GM23338 (cell line): ENCODE measurements at regions not wholly inside any gene's neighbourhood (a gene's known extent, or its start where the extent isn't known, plus 50 kb on each side); places are given as distances from the start of the nearest gene placed in this dataset.

Experiments used
- CREB1 ChIP-seq: fragments of 250-450 bp; sonication (Bioruptor Pico); IDR thresholded peaks from 2 replicates; pipeline ENCODE4 v1.5.0; 2020; ENCODE audit warnings: low read depth, mild to moderate bottlenecking, moderate library complexity
- EZH2 ChIP-seq: fragments of 200-600 bp; sonication (generic); IDR thresholded peaks from one replicate; pipeline ENCODE4 v1.8.0; 2017; ENCODE audit warnings: antibody characterized with exemption, mild to moderate bottlenecking, low read depth; ENCODE audit not compliant: unreplicated experiment
- EZH2phosphoT487 ChIP-seq: fragments of 200-600 bp; sonication (generic); IDR thresholded peaks from one replicate; pipeline ENCODE4 v1.8.1; 2018; ENCODE audit warnings: antibody characterized with exemption; ENCODE audit not compliant: unreplicated experiment
- JUNB ChIP-seq: IDR thresholded peaks from one replicate; pipeline ENCODE4 v1.6.1; 2016; ENCODE audit warnings: antibody characterized with exemption; ENCODE audit not compliant: unreplicated experiment
- NANOG ChIP-seq: IDR thresholded peaks from 2 replicates; pipeline ENCODE4 v1.6.1; 2016; ENCODE audit warnings: antibody characterized with exemption, borderline replicate concordance
- POLR2AphosphoS5 ChIP-seq: IDR thresholded peaks from 2 replicates; pipeline ENCODE4 v1.6.1; 2016; ENCODE audit warnings: antibody characterized with exemption, low read depth
- STAT1 ChIP-seq: IDR thresholded peaks from one replicate; pipeline ENCODE4 v1.6.1; 2016; ENCODE audit warnings: antibody characterized with exemption; ENCODE audit not compliant: unreplicated experiment
- ZNF114 ChIP-seq: fragments of 250-450 bp; sonication (Bioruptor Pico); IDR thresholded peaks from 2 replicates; pipeline ENCODE4 v1.5.0; 2020; ENCODE audit warnings: mild to moderate bottlenecking, moderate library complexity
- ZNF331 ChIP-seq: fragments of 250-450 bp; sonication (Bioruptor Pico); IDR thresholded peaks from 2 replicates; pipeline ENCODE4 v1.5.0; 2020; ENCODE audit warnings: low read depth, mild to moderate bottlenecking, moderate library complexity
- TF ChIP-seq, protein P1 (sequence below), 2 experiments: fragments of 200-600 bp in 1 of 2; sonication (generic) in 1 of 2; conservative IDR thresholded peaks; 2 replicates each; pipeline versions ENCODE4 v1.5.1 to v1.6.1; 2016 to 2017; ENCODE audit warnings: antibody characterized with exemption in 2 of 2, low read depth in 2 of 2, mild to moderate bottlenecking in 2 of 2, moderate library complexity in 1 of 2
- TF ChIP-seq, protein P2 (sequence below): IDR thresholded peaks from one replicate; pipeline ENCODE4 v1.6.1; 2018; ENCODE audit warnings: antibody characterized with exemption; ENCODE audit not compliant: unreplicated experiment
- TF ChIP-seq, protein P3 (sequence below): IDR thresholded peaks from 2 replicates; pipeline ENCODE4 v1.6.1; 2016; ENCODE audit warnings: antibody characterized with exemption
- TF ChIP-seq, protein P4 (sequence below): fragments of 250-450 bp; sonication (Bioruptor Pico); IDR thresholded peaks from 2 replicates; pipeline ENCODE4 v1.5.0; 2020; ENCODE audit warnings: mild to moderate bottlenecking, moderate library complexity

DNA sequence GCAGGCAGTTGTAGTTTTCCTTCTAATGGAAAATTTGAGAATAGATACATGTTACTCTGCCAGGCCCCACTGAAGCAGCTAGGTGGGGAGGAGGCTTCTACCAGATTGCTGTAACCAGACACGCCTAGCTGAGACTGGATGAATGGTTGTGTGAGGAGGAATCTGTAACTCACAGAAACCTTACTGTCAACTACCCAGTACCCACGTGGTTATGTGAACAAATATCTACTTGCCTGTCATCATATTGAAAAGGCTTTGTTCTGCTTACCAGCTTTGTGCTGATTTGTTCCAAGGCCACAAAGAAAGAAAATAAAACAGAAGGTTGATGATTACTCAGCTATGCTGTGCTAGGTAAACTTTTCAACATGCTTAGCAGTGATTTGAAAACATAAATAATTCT is 167.2 kb downstream of the CAPZA3 start:
- TF ChIP-seq, protein P1, sequence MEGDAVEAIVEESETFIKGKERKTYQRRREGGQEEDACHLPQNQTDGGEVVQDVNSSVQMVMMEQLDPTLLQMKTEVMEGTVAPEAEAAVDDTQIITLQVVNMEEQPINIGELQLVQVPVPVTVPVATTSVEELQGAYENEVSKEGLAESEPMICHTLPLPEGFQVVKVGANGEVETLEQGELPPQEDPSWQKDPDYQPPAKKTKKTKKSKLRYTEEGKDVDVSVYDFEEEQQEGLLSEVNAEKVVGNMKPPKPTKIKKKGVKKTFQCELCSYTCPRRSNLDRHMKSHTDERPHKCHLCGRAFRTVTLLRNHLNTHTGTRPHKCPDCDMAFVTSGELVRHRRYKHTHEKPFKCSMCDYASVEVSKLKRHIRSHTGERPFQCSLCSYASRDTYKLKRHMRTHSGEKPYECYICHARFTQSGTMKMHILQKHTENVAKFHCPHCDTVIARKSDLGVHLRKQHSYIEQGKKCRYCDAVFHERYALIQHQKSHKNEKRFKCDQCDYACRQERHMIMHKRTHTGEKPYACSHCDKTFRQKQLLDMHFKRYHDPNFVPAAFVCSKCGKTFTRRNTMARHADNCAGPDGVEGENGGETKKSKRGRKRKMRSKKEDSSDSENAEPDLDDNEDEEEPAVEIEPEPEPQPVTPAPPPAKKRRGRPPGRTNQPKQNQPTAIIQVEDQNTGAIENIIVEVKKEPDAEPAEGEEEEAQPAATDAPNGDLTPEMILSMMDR (conservative IDR thresholded peaks at IDR 0.05; ENCODE audit: low read depth in 2 of 2): no peak
- TF ChIP-seq EZH2 (no peak), STAT1 (no peak), EZH2phosphoT487 (no peak), CREB1 (CRISPR knock-in tag) (no peak), POLR2AphosphoS5 (no peak), JUNB (no peak), ZNF331 (no peak), ZNF114 (no peak), NANOG (no peak)
- TF ChIP-seq, protein P2, sequence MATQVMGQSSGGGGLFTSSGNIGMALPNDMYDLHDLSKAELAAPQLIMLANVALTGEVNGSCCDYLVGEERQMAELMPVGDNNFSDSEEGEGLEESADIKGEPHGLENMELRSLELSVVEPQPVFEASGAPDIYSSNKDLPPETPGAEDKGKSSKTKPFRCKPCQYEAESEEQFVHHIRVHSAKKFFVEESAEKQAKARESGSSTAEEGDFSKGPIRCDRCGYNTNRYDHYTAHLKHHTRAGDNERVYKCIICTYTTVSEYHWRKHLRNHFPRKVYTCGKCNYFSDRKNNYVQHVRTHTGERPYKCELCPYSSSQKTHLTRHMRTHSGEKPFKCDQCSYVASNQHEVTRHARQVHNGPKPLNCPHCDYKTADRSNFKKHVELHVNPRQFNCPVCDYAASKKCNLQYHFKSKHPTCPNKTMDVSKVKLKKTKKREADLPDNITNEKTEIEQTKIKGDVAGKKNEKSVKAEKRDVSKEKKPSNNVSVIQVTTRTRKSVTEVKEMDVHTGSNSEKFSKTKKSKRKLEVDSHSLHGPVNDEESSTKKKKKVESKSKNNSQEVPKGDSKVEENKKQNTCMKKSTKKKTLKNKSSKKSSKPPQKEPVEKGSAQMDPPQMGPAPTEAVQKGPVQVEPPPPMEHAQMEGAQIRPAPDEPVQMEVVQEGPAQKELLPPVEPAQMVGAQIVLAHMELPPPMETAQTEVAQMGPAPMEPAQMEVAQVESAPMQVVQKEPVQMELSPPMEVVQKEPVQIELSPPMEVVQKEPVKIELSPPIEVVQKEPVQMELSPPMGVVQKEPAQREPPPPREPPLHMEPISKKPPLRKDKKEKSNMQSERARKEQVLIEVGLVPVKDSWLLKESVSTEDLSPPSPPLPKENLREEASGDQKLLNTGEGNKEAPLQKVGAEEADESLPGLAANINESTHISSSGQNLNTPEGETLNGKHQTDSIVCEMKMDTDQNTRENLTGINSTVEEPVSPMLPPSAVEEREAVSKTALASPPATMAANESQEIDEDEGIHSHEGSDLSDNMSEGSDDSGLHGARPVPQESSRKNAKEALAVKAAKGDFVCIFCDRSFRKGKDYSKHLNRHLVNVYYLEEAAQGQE: no peak
- TF ChIP-seq, protein P3, sequence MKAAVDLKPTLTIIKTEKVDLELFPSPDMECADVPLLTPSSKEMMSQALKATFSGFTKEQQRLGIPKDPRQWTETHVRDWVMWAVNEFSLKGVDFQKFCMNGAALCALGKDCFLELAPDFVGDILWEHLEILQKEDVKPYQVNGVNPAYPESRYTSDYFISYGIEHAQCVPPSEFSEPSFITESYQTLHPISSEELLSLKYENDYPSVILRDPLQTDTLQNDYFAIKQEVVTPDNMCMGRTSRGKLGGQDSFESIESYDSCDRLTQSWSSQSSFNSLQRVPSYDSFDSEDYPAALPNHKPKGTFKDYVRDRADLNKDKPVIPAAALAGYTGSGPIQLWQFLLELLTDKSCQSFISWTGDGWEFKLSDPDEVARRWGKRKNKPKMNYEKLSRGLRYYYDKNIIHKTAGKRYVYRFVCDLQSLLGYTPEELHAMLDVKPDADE: no peak
- TF ChIP-seq, protein P4, sequence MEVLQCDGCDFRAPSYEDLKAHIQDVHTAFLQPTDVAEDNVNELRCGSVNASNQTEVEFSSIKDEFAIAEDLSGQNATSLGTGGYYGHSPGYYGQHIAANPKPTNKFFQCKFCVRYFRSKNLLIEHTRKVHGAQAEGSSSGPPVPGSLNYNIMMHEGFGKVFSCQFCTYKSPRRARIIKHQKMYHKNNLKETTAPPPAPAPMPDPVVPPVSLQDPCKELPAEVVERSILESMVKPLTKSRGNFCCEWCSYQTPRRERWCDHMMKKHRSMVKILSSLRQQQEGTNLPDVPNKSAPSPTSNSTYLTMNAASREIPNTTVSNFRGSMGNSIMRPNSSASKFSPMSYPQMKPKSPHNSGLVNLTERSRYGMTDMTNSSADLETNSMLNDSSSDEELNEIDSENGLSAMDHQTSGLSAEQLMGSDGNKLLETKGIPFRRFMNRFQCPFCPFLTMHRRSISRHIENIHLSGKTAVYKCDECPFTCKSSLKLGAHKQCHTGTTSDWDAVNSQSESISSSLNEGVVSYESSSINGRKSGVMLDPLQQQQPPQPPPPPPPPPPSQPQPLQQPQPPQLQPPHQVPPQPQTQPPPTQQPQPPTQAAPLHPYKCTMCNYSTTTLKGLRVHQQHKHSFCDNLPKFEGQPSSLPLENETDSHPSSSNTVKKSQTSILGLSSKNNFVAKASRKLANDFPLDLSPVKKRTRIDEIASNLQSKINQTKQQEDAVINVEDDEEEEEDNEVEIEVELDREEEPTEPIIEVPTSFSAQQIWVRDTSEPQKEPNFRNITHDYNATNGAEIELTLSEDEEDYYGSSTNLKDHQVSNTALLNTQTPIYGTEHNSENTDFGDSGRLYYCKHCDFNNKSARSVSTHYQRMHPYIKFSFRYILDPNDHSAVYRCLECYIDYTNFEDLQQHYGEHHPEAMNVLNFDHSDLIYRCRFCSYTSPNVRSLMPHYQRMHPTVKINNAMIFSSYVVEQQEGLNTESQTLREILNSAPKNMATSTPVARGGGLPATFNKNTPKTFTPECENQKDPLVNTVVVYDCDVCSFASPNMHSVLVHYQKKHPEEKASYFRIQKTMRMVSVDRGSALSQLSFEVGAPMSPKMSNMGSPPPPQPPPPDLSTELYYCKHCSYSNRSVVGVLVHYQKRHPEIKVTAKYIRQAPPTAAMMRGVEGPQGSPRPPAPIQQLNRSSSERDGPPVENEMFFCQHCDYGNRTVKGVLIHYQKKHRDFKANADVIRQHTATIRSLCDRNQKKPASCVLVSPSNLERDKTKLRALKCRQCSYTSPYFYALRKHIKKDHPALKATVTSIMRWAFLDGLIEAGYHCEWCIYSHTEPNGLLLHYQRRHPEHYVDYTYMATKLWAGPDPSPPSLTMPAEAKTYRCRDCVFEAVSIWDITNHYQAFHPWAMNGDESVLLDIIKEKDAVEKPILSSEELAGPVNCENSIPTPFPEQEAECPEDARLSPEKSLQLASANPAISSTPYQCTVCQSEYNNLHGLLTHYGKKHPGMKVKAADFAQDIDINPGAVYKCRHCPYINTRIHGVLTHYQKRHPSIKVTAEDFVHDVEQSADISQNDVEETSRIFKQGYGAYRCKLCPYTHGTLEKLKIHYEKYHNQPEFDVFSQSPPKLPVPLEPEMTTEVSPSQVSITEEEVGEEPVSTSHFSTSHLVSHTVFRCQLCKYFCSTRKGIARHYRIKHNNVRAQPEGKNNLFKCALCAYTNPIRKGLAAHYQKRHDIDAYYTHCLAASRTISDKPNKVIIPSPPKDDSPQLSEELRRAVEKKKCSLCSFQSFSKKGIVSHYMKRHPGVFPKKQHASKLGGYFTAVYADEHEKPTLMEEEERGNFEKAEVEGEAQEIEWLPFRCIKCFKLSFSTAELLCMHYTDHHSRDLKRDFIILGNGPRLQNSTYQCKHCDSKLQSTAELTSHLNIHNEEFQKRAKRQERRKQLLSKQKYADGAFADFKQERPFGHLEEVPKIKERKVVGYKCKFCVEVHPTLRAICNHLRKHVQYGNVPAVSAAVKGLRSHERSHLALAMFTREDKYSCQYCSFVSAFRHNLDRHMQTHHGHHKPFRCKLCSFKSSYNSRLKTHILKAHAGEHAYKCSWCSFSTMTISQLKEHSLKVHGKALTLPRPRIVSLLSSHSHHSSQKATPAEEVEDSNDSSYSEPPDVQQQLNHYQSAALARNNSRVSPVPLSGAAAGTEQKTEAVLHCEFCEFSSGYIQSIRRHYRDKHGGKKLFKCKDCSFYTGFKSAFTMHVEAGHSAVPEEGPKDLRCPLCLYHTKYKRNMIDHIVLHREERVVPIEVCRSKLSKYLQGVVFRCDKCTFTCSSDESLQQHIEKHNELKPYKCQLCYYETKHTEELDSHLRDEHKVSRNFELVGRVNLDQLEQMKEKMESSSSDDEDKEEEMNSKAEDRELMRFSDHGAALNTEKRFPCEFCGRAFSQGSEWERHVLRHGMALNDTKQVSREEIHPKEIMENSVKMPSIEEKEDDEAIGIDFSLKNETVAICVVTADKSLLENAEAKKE (CRISPR knock-in tag): no peak
